H1 (cell line): ENCODE measurements at regions not wholly inside any gene's neighbourhood (a gene's known extent, or its start where the extent isn't known, plus 50 kb on each side); places are given as distances from the start of the nearest gene placed in this dataset.

Experiments
- CTCF ChIA-PET: fragments of 300-600 bp; sonication (Branson Sonifier 250); formaldehyde crosslinking; loops from one replicate; lab custom pipeline; 2021; ENCODE audit not compliant: partially characterized antibody; lab: Charles Lee
- POLR2A ChIA-PET: fragments of 300-600 bp; sonication (Branson Sonifier 250); formaldehyde crosslinking; loops from one replicate; lab custom pipeline; 2021; ENCODE audit warnings: inconsistent platforms; ENCODE audit not compliant: partially characterized antibody; lab: Charles Lee
- DNase-seq, 2 experiments: peaks; one replicate each; pipeline versions ENCODE4 v3.0.0 to v3.0.0-alpha.2; 2010 to 2022; ENCODE audit warnings: low spot score in 2 of 2, low read depth in 1 of 2, mixed read lengths in 1 of 2
- FAIRE-seq: peaks from 2 replicates; lab custom pipeline; 2011; peaks lifted over from hg19 to GRCh38; lab: Jason Lieb, UNC
- H2AFZ ChIP-seq: 2 replicates; pipeline ENCODE4 v1.8.1; 2012; ENCODE audit warnings: low read length, inconsistent platforms
- H2AK5ac ChIP-seq: 2 replicates; pipeline ENCODE4 v1.6.1; 2013; ENCODE audit warnings: low read depth, low read length
- H2BK120ac ChIP-seq: replicated peaks from 2 replicates; pipeline ENCODE3; 2013; ENCODE audit warnings: low read depth, low read length, inconsistent platforms
- H2BK12ac ChIP-seq: 2 replicates; pipeline ENCODE4 v1.6.1; 2013; ENCODE audit warnings: low read depth, low read length
- H2BK15ac ChIP-seq: 2 replicates; pipeline ENCODE4 v1.6.1; 2013; ENCODE audit warnings: low read length
- H2BK20ac ChIP-seq: 2 replicates; pipeline ENCODE4 v1.6.1; 2013; ENCODE audit warnings: low read length
- H2BK5ac ChIP-seq: 2 replicates; pipeline ENCODE4 v1.6.1; 2013; ENCODE audit warnings: low read depth, low read length
- H3K14ac ChIP-seq: 2 replicates; pipeline ENCODE4 v1.6.1; 2013; ENCODE audit warnings: inconsistent platforms; ENCODE audit not compliant: insufficient read length
- H3K18ac ChIP-seq: 2 replicates; pipeline ENCODE4 v1.6.1; 2013; ENCODE audit warnings: low read length; ENCODE audit errors: extremely low read depth
- H3K23ac ChIP-seq: 2 replicates; pipeline ENCODE4 v1.6.1; 2013; ENCODE audit warnings: inconsistent platforms; ENCODE audit not compliant: insufficient read length
- H3K23me2 ChIP-seq: 2 replicates; pipeline ENCODE4 v1.6.1; 2013; ENCODE audit warnings: low read depth, low read length
- H3K27ac ChIP-seq: 2 replicates; pipeline ENCODE4 v1.6.1; 2011; ENCODE audit warnings: low read depth, low read length, inconsistent platforms
- H3K27me3 ChIP-seq, 4 experiments: replicated peaks in 1 of 4; 1 replicate in 1 of 4; 2 replicates in 3 of 4; pipeline versions ENCODE4 v1.6.1 to v1.8.1; 2011 to 2013; ENCODE audit warnings: low read length in 3 of 4, mild to moderate bottlenecking in 3 of 4, inconsistent platforms in 2 of 4, mixed read lengths in 2 of 4, moderate library complexity in 1 of 4; ENCODE audit not compliant: control insufficient read depth in 3 of 4, insufficient read depth in 3 of 4; ENCODE audit errors: extremely low read depth in 1 of 4
- H3K36me3 ChIP-seq, 4 experiments: 2 replicates each; pipeline versions ENCODE4 v1.6.1 to v1.8.1; 2011 to 2013; ENCODE audit warnings: mild to moderate bottlenecking in 4 of 4, low read length in 3 of 4, moderate library complexity in 2 of 4, control low read depth in 1 of 4, inconsistent platforms in 1 of 4; ENCODE audit not compliant: insufficient read depth in 4 of 4, control insufficient read depth in 2 of 4
- H3K4ac ChIP-seq: replicated peaks from 2 replicates; pipeline ENCODE3; 2013; ENCODE audit warnings: low read length, low read depth, mixed read lengths, inconsistent platforms; ENCODE audit not compliant: insufficient read length
- H3K4me1 ChIP-seq, 4 experiments: replicated peaks in 1 of 4; 1 replicate in 1 of 4; 2 replicates in 3 of 4; pipeline versions ENCODE4 v1.6.1 to v1.8.1; 2011 to 2013; ENCODE audit warnings: low read length in 3 of 4, inconsistent platforms in 2 of 4, mixed read lengths in 1 of 4; ENCODE audit not compliant: insufficient read depth in 4 of 4, control insufficient read depth in 3 of 4
- H3K4me2 ChIP-seq, 2 experiments: 2 replicates each; pipeline versions ENCODE4 v1.6.1 to v1.8.1; 2011 to 2013; ENCODE audit warnings: low read depth in 2 of 2, low read length in 2 of 2, control low read depth in 1 of 2, inconsistent platforms in 1 of 2, mild to moderate bottlenecking in 1 of 2; ENCODE audit not compliant: insufficient read depth in 1 of 2
- H3K4me3 ChIP-seq, 4 experiments: fragments of 200-600, 300-600 bp in 1 of 4; sonication (generic), shearing (Covaris generic), sonication (Bioruptor Twin) in 1 of 4; 2 replicates each; pipeline versions ENCODE4 v1.5.1 to v1.8.1; 2011 to 2016; ENCODE audit warnings: low read length in 4 of 4, low read depth in 3 of 4, control low read depth in 2 of 4, inconsistent platforms in 2 of 4, mild to moderate bottlenecking in 2 of 4, mixed read lengths in 1 of 4, moderate library complexity in 1 of 4; ENCODE audit not compliant: insufficient read depth in 2 of 4; ENCODE audit errors: extremely low read depth in 1 of 4
- H3K56ac ChIP-seq: replicated peaks from 2 replicates; pipeline ENCODE3; 2013; ENCODE audit warnings: low read depth, mild to moderate bottlenecking, mixed read lengths, low read length, inconsistent platforms; ENCODE audit not compliant: insufficient read length
- H3K79me1 ChIP-seq: 2 replicates; pipeline ENCODE4 v1.6.1; 2013; ENCODE audit warnings: low read depth, low read length, control low read depth
- H3K79me2 ChIP-seq, 2 experiments: 2 replicates each; pipeline versions ENCODE4 v1.6.1 to v1.8.1; 2012 to 2013; ENCODE audit warnings: low read length in 2 of 2, mild to moderate bottlenecking in 2 of 2, inconsistent platforms in 1 of 2; ENCODE audit not compliant: insufficient read depth in 2 of 2, control insufficient read depth in 1 of 2
- H3K9ac ChIP-seq, 4 experiments: replicated peaks in 1 of 4; 1 replicate in 1 of 4; 2 replicates in 3 of 4; pipeline versions ENCODE4 v1.6.1 to v1.8.1; 2011 to 2013; ENCODE audit warnings: low read depth in 3 of 4, low read length in 3 of 4, control low read depth in 2 of 4, mild to moderate bottlenecking in 2 of 4, moderate library complexity in 2 of 4, inconsistent platforms in 1 of 4; ENCODE audit errors: extremely low read depth in 1 of 4
- H3K9me3 ChIP-seq, 2 experiments: 2 replicates each; pipeline versions ENCODE4 v1.6.1 to v1.8.1; 2012 to 2013; ENCODE audit warnings: mild to moderate bottlenecking in 2 of 2, moderate library complexity in 2 of 2, control low read depth in 1 of 2, inconsistent platforms in 1 of 2, low read depth in 1 of 2, low read length in 1 of 2, mixed read lengths in 1 of 2; ENCODE audit not compliant: insufficient read depth in 2 of 2
- H4K20me1 ChIP-seq, 2 experiments: replicated peaks in 1 of 2; 2 replicates each; pipeline versions ENCODE3 to v1.8.1; 2011 to 2013; ENCODE audit warnings: inconsistent platforms in 2 of 2, low read length in 2 of 2, mild to moderate bottlenecking in 1 of 2; ENCODE audit not compliant: insufficient read depth in 2 of 2, control insufficient read depth in 1 of 2
- H4K5ac ChIP-seq: 2 replicates; pipeline ENCODE4 v1.6.1; 2013; ENCODE audit warnings: low read length, low read depth, mixed read lengths, inconsistent platforms; ENCODE audit not compliant: insufficient read length
- H4K8ac ChIP-seq: 2 replicates; pipeline ENCODE4 v1.8.0; 2013; ENCODE audit warnings: mild to moderate bottlenecking, moderate library complexity, low read length, inconsistent platforms; ENCODE audit not compliant: insufficient read depth; ENCODE audit errors: extremely low read depth
- H4K91ac ChIP-seq: replicated peaks from 2 replicates; pipeline ENCODE3; 2013; ENCODE audit warnings: low read length, mixed read lengths, inconsistent platforms; ENCODE audit not compliant: insufficient read length
- CHD1 ChIP-seq: IDR thresholded peaks from 2 replicates; pipeline ENCODE4 v1.6.1; 2012; ENCODE audit warnings: low read depth, low read length, improper control_type of control experiment
- EGR1 ChIP-seq: IDR thresholded peaks from 2 replicates; pipeline ENCODE4 v1.6.1; 2011; ENCODE audit warnings: low read depth, low read length, borderline replicate concordance
- NANOG ChIP-seq: IDR thresholded peaks from 2 replicates; pipeline ENCODE4 v1.6.1; 2011; ENCODE audit warnings: low read length, low read depth, mild to moderate bottlenecking, inconsistent platforms; ENCODE audit not compliant: insufficient read depth, poor library complexity, severe bottlenecking
- RNF2 ChIP-seq: fragments of 200-900, 300-1000 bp; sonication (generic); IDR thresholded peaks from 2 replicates; pipeline ENCODE4 v1.7.1; 2016; ENCODE audit warnings: borderline replicate concordance, low read depth, mild to moderate bottlenecking, antibody characterized with exemption, low read length; ENCODE audit not compliant: poor library complexity, severe bottlenecking; ENCODE audit errors: missing control alignments
- SIX5 ChIP-seq: IDR thresholded peaks from 2 replicates; pipeline ENCODE4 v1.6.1; 2011; ENCODE audit warnings: mild to moderate bottlenecking, low read depth, low read length
- SP4 ChIP-seq: IDR thresholded peaks from 2 replicates; pipeline ENCODE4 v1.6.1; 2012; ENCODE audit warnings: low read length, inconsistent platforms
- TEAD4 ChIP-seq: IDR thresholded peaks from 2 replicates; pipeline ENCODE4 v1.6.1; 2012; ENCODE audit warnings: low read depth, low read length, inconsistent platforms, mixed read lengths
- WGBS, 2 experiments: shearing (Covaris generic) in 1 of 2; methylation state at CpG; one replicate each; pipeline versions ENCODE4 v1.1.6 to v1.1.7; 2013 to 2015; ENCODE audit warnings: low lambda C conversion rate in 2 of 2, mixed read lengths in 2 of 2, inconsistent platforms in 1 of 2, low coverage in 1 of 2, missing lambda C conversion rate in 1 of 2; ENCODE audit not compliant: insufficient replicate concordance in 2 of 2, insufficient coverage in 1 of 2, insufficient read length in 1 of 2; ENCODE audit errors: extremely low coverage in 1 of 2, missing lambda C conversion rate in 1 of 2; 5-methylcytosine and 5-hydroxymethylcytosine counted together
- TF ChIP-seq, protein P1 (sequence below): IDR thresholded peaks from 2 replicates; pipeline ENCODE4 v1.6.1; 2012; ENCODE audit warnings: low read length, inconsistent platforms
- TF ChIP-seq, protein P2 (sequence below), 3 experiments: IDR thresholded peaks; 1 replicate in 2 of 3; 2 replicates in 1 of 3; pipeline versions ENCODE4 v1.5.1 to v1.6.1; 2011; ENCODE audit warnings: low read length in 3 of 3, mild to moderate bottlenecking in 3 of 3, inconsistent platforms in 2 of 3, low read depth in 1 of 3, moderate library complexity in 1 of 3; ENCODE audit not compliant: insufficient read depth in 1 of 3; ENCODE audit errors: control extremely low read depth in 1 of 3

DNA sequence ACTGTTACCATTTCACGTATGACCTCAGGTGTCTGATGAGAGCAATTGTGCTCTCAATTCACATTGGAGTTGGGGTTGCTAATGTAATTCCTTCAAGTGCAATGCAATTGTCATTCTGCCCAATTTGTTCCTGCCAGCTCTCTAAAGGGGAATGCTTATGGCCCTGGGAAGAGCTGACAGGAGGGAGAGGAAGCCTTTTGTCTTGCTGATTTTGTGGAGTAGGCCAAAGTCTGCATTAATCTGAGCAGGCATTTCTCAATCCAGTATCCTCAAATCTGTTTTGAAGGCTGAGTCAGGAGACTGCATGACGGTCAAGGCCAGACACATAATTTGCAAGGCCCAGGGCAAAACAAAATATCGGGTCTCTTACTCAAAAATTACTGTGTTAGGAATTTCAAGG is 326.4 kb upstream of the SPHKAP start:
- Histone ChIP-seq H3K23me2 (no peaks in the 10 kb centered on the region), H3K4me2 (peak overlapping the region; percentile 53 to 58), H2BK20ac (no peak overlapping the region), H3K14ac (no peak overlapping the region), H2BK5ac (peak overlapping the region; percentile 89; the same call in 1 of the 2 replicates), H3K9ac (no peak overlapping the region), H3K56ac (no peak overlapping the region), H2BK120ac (peak overlapping the region; percentile 75), H3K36me3 (no peaks in the 10 kb centered on the region), H3K27ac (peak overlapping the region; percentile 29; the same call in 1 of the 2 replicates), H4K5ac (no peak overlapping the region), H3K79me2 (no peaks in the 10 kb centered on the region), H3K27me3 (no peaks in the 10 kb centered on the region), H3K18ac (peak overlapping the region; percentile 71; the same call in 1 of the 2 replicates), H2BK15ac (no peak overlapping the region), H3K4ac (no peak overlapping the region), H3K4me1 (peaks cover 3 to 20% (median 10%) of the 10 kb centered on the region in 4 experiments; a peak in 5 of 7 replicates), H2BK12ac (peak overlapping the region; percentile 61; the same call in 1 of the 2 replicates), H3K79me1 (no peaks in the 10 kb centered on the region), H4K8ac (no peak overlapping the region), H4K20me1 (no peaks in the 10 kb centered on the region), H3K23ac (no peak overlapping the region), H3K4me3 (peak overlapping the region in 1 of 4 experiments; percentile 17; a peak in 1 of 8 replicates), H4K91ac (no peak overlapping the region), H3K9me3 (no peaks in the 10 kb centered on the region), H2AFZ (no peak overlapping the region), H2AK5ac (no peak overlapping the region)
- CTCF ChIA-PET, result interaction anchor here (0.6 to 1.4 kb wide), 2 partner anchors 11 to 24 kb away, joined by 3 to 5 read pairs; no protein-coding TSS in a partner anchor
- 8% methylated on average over 3 of the region's 3 CpGs; no CpG with 5 or more reads in 1 of the 2 experiments for WGBS, 2 experiments
- DNase-seq, result peak; percentile 48 to 75
- POLR2A ChIA-PET, result interaction anchor here (0.7 kb wide), 1 partner anchor 1200 kb away, joined by 3 read pairs; no protein-coding TSS in a partner anchor
- peak; percentile 94 for FAIRE-seq
- TF ChIP-seq, protein P1, sequence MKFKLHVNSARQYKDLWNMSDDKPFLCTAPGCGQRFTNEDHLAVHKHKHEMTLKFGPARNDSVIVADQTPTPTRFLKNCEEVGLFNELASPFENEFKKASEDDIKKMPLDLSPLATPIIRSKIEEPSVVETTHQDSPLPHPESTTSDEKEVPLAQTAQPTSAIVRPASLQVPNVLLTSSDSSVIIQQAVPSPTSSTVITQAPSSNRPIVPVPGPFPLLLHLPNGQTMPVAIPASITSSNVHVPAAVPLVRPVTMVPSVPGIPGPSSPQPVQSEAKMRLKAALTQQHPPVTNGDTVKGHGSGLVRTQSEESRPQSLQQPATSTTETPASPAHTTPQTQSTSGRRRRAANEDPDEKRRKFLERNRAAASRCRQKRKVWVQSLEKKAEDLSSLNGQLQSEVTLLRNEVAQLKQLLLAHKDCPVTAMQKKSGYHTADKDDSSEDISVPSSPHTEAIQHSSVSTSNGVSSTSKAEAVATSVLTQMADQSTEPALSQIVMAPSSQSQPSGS, result peak; percentile 57; the same call in 1 of the 2 replicates
- TF ChIP-seq CHD1 (no peak), SIX5 (no peak), NANOG (peak; percentile 73), EGR1 (no peak), RNF2 (no peak), TEAD4 (peak; percentile 52), SP4 (no peak)
- TF ChIP-seq, protein P2, sequence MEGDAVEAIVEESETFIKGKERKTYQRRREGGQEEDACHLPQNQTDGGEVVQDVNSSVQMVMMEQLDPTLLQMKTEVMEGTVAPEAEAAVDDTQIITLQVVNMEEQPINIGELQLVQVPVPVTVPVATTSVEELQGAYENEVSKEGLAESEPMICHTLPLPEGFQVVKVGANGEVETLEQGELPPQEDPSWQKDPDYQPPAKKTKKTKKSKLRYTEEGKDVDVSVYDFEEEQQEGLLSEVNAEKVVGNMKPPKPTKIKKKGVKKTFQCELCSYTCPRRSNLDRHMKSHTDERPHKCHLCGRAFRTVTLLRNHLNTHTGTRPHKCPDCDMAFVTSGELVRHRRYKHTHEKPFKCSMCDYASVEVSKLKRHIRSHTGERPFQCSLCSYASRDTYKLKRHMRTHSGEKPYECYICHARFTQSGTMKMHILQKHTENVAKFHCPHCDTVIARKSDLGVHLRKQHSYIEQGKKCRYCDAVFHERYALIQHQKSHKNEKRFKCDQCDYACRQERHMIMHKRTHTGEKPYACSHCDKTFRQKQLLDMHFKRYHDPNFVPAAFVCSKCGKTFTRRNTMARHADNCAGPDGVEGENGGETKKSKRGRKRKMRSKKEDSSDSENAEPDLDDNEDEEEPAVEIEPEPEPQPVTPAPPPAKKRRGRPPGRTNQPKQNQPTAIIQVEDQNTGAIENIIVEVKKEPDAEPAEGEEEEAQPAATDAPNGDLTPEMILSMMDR (IDR thresholded peaks at IDR 0.05; ENCODE audit: control extremely low read depth in 1 of 3, insufficient read depth in 1 of 3, low read depth in 1 of 3, low read length in 3 of 3), result no peak
